Activated CD4-positive, alpha-beta T cell treated with anti-CD3 and anti-CD28 coated beads, Interleukin-2, amount 50 U/mL, for 48 hours (primary cell): ENCODE measurements at regions not wholly inside any gene's neighbourhood (a gene's known extent, or its start where the extent isn't known, plus 50 kb on each side); places are given as distances from the start of the nearest gene placed in this dataset.
"Not testable (repeated sequence)": the region's sequence is repeated elsewhere in the genome, so short reads cannot be mapped to it uniquely, and the experiment has no call there.

Experiments
- DNase-seq, 2 experiments: peaks; one replicate each; pipeline ENCODE4 v3.0.0-alpha.2; 2020

DNA sequence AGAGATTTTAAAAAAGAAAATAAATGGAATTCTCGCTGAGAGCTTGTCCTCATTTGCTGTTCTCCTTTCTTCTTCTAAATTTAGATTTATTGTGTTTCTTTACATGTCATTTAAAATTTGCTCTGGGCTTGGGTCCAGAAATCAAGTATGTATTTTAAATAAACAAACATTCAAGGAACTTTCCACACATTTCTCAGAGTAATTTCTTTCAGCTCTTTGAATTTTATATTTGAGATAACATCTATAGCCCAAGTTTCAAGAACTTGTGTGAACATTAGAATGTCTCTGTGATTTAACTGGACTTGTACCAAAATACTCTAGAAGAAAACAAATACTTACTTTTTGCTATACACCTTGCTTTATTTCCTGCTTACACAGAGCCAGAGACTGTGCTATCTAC is 192.3 kb downstream of the TMEM200A start:
- DNase-seq, result no peak

GRCh38 chr6:130559166-130559565 is 193.3 kb downstream of the TMEM200A start:
- no peak for DNase-seq

DNA sequence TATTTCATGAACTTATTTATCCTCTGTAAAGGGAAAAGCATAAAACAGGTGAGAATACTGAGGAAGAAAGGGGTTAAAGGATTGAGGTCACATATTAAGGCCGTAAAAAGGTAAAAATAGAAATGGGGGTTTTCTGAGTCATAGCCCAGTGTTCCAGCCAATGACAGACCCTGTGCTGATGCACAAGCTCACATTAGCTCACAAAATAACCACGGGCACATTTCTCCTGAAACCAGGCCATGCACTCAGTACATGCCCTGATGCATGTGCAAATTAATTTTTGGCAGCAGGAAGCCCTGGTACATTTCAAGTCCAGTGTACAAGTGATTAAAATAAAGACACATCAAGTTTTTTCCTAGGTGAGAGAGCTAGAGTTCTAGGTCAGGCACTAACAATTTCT is 194.4 kb downstream of the TMEM200A start:
- DNase-seq, result no peak

- DNase-seq, result not testable (repeated sequence)
Measured at GRCh38 chr6:130561159-130561558, 195.3 kb downstream of the TMEM200A start.

DNA sequence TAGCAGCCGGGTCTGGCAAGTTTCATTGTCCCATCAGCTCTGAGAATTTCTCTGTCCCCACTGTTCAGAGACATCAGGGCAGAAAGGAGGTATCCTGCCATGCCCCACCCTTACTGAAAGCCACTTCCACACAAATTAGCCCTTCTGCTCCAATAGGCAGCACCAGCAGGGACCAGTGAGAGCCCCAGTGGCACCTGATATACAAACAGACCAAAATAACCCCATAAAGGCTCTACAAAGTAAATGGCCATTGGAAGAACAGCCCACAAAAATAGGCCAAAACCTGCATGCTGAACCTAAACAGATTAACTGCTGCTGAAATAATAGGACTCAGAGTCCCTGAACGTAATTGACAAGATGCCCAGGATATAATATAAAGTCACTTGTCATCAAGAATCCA is 199.9 kb downstream of the TMEM200A start:
- no peak for DNase-seq

GRCh38 chr6:130574146-130574545 is 208.3 kb downstream of the TMEM200A start:
- no peak for DNase-seq

DNA sequence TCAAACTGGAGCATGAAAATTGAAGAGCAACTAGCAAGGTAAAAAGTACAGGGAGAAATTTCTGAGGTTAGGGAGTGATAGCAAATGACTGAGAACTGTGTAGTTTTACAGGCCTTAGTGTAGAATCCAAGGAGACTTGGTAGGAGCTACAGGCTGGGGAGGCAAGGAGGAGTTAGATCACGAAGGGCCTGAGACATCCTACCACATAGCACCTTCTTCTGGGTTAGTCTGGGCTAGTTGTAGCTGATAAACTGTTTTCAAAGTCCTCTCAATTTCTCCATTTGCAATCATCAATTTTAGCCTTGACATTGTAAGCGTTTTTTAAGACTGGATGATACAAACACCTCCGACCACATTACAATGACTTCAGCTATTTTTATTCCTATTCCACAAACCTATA is 209.7 kb downstream of the TMEM200A start:
- no peak for DNase-seq

- DNase-seq, result peak; percentile 33 to 46
Measured at GRCh38 chr6:130575971-130576370, 210.2 kb downstream of the TMEM200A start.

GRCh38 chr6:130577178-130577919 is 211.5 kb downstream of the TMEM200A start:
- no peak for DNase-seq

DNA sequence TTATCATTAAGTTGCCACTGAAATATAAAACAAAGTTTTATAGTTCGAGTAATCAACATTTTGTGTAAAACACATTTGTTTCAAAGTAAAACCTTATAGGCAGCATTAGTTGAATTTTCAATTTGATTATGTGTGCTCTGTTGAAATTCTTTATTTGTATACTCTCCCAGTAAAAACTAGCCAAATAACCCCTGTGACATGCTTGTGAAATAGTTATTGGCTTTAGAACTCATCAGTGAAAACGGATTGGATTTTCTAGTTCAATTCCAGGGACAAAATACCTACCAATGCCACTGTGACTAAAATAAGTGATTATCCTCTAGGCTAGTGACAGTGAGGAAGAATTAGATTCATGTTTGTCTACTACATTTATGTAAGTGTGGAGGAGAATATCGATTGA is 212.9 kb downstream of the TMEM200A start:
- DNase-seq, result no peak

- DNase-seq, result no peak
Measured at GRCh38 chr6:130583268-130583667, 217.5 kb downstream of the TMEM200A start.

DNA sequence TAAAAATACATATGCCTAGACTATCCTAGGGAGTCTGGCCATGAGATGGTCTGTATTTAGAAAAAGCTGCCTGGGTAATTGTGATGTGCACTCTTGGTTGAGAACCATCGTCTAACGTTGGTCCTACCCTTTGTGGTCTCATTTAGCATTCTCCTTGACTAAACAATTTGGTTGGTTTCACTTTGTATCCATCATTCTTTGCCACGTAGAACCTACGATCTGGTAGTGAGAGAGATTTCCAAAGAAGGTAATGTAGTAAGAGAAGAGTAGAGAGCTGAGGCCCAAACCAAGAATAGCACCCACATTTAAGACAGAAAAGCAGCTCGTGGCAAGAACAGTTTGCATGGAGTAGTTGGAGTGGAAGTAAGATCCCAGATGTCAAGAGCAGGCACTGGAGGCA is 219.8 kb downstream of the TMEM200A start:
- no peak for DNase-seq

DNA sequence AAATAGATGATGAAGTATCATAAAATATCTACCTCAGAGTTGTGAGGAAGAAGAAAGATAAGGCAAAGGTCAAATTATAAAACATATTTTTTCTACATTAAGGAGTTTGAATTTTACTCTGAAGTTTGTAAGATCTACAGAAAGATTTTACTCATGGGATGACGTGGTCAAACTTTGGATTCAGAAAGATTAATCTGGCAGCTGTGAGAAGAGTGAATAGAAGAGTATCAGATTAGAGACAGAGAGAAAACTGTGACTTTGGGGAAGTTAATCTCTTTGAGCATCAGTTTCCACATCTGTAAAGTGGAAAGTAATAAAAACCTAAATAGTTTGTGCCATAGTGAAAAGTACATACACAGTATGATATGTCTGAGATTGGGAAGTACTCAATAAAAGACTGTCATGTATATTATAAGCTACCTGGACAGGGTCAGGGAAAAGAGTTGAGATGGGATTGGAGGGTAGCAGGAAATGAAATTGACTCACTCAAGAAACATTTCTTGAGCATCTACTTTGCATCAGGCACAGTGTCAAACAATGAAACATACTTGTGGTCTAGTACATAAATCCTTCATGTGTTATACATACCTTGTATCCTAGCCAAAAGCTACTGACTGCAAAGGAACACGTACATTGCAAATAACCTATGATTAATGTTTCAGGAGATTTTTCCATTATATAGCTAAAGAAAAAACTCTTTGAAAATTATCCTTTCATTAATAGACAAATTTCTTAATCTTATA is 222.1 kb downstream of the TMEM200A start:
- DNase-seq, result no peak

GRCh38 chr6:130593200-130593599 is 227.4 kb downstream of the TMEM200A start:
- DNase-seq, result no peak

DNA sequence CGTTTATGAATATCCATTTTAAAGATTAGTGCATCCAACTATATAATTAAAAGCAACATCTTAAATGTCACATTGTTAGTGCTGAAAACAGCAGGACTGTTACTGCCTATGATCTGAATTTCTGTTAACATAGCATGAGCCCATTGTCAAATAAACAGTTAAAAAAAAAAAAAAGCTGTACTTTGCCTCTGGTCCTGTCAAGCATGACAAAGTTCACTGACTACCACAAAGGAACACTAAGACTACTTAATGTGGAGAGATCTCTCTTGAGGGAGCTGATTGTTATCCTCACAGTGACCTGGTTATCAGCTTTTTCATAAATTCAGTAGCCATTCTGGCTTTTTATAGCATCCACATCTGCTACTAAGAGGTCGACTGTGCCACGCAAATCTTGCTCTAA is 228.1 kb downstream of the TMEM200A start:
- no peak for DNase-seq

DNA sequence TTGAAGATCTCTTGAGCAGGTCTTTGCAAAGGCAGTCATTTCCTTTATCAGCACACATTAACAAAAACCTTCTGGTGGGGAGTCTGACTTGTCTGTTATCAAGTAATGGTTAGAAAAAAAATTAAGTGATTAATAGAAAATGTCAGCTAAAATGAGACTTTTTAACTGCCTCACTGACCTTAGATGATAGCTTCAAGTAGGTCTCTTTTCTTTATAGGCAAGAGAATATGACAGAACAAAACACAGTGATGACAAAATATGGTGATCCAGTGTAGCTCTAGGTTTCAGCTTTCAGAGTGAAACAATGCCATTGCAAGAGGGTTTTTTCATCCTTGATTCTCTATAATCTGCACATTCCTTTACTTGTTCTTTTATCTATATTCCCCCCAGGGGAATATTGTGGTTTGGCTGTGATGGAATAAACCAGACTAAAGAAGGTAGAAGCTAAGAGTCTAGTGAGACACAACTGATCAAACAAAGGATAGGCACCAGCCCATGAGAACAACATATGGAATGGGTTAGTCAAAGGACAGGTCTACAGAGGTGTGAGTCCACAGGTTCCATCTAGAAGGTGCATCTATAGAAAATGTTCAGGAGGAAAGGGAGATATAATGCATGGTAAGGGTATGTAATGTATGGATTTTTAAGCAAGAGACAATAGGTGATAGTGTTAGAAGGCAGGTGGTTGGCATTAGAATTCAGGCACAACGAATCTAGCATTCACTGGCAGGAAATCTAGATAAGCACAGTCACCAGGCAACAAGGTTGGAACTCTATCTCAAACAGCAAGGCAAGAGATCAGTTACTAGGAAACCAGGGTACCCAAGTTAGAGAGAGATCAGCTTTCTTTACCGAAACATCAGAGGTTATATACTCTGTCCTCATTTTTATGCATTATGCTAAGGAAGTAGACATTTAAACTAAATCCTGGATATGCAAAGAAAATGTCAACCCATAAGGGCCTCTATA is 228.9 kb upstream of the SMLR1 start:
- DNase-seq, result no peak

DNA sequence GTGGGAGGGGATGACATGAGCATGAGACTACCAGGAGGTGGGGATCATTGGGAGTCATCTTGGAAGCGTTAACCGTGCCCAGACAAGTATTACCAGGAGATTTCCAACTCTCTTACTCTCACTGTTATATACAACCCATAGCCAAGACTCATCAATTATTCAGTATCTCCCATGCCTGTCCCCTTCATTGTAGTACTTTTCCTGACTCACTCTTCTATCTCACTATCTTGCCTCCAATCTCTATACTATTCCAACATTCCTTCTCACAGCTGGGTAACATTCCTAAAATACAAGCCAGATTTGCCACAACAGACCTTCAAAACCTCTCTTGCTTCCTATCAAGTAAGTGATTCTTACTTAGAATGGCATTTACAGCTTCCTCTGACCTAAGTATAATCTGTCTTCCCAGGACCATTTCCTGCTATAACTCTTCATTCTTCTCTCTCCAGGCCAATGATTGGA is 226.3 kb upstream of the SMLR1 start:
- DNase-seq, result no peak

DNA sequence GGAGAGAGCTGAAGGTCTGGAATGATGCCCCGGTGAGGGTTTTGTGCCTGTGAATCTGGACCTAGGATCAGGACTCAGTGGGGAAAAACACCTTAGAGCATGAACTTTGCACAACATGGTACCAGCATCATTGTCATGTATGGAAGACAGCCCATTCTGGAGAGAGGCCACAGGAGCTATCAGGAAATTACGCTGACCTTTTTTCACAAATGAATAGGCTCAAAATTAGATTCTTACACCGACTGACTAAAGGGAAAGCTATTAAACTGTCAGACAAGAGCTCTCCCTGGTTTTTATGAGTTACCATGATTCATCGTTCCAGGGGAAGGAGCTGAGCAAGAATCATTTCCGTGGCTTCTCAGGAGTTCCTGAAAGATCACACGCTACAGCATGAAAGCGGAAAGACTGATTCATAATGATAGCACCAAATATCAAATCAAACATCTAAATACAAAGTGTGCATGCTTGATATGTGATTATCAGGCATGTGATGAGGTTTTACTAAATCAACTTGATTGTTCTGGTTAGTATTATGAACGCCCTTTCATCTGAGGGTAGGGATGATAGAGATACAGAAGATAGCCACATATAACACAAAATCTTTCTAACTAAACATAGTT is 224.9 kb upstream of the SMLR1 start:
- DNase-seq, result peak in 1 of 2 experiments; percentile 10

DNA sequence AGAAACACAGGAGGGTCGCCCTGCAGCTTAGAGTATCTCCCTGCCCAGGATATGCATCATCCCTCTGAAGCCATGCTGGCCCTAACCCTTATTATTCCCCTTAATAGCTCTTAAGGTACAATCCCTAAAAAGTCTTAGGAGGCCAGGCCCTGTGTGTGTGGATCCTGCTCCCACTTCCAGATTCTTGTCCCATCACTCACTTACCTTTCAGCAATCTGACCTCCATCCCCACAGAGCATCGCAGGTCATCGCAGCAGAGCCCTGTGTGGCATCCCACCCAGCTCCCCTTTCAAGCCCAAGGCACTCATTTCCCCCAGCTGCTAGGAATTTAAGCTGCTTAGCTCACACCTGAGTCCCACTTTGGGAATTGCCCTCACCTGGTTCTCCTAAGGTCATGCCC is 223.8 kb upstream of the SMLR1 start:
- DNase-seq, result no peak

GRCh38 chr6:130604841-130605399 is 222.3 kb upstream of the SMLR1 start:
- no peak for DNase-seq

DNA sequence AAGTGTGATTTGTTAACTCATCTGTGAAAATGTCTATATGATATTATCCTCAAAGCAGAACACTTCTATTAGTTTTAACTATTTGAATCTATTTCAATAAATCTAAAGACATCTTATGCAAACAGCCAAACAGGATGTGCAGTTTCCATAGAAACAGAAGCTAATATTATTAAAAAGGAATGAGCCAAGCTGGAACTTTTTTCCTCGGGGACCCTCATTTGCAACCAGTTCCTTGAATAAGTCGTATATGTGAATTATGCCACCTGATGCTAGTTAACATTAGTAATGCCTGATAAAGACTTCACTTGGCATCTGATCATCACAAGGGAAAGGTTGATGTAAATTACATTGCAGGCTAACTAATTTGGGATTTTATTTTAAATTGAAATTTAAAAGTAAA is 216.9 kb upstream of the SMLR1 start:
- no peak for DNase-seq

DNA sequence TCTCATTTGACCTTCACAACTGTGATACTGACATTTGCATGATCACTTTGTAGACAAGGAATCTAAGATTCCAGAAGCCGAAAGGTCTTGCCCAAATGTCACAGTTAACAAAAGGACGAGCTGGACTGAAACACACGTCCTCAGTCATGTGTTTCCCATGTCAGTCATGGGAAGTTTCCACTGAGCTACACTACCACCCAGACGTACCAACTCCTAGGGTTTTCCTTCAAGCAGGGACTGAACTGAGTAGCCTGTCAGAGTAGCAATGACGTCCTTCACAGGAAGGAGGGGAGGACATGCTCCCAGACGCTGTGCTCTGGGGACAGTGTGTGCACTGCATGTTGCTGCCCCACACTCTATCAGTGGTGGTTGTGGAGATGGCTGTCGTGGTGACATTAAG is 215.8 kb upstream of the SMLR1 start:
- DNase-seq, result no peak
